WTC11 (cell line): ENCODE measurements at regions not wholly inside any gene's neighbourhood (a gene's known extent, or its start where the extent isn't known, plus 50 kb on each side); places are given as distances from the start of the nearest gene placed in this dataset.
"Not testable (repeated sequence)": the region's sequence is repeated elsewhere in the genome, so short reads cannot be mapped to it uniquely, and the experiment has no call there.

Source experiments
- ATAC-seq: fragments of 200-7000 bp; cut with Tn5 transposase; 2 replicates; pipeline ENCODE4 v1.10.0; 2021; ENCODE audit warnings: mild to moderate bottlenecking, moderate library complexity
- CTCF ChIA-PET: fragments of 300-600 bp; sonication (Branson Sonifier 250); formaldehyde crosslinking; loops from one replicate; lab custom pipeline; 2021; ENCODE audit warnings: antibody characterized with exemption; lab: Charles Lee
- POLR2A ChIA-PET: fragments of 350-600 bp; sonication (Branson Sonifier 250); formaldehyde crosslinking; loops from one replicate; lab custom pipeline; 2021; ENCODE audit warnings: antibody characterized with exemption; lab: Charles Lee
- DNase-seq: peaks from one replicate; pipeline ENCODE4 v3.0.0; 2021; ENCODE audit warnings: low spot score
- H3K27ac Mint-ChIP-seq: 2 replicates; pipeline ENCODE4 v1.8.0; 2021; ENCODE audit warnings: mixed read lengths
- H3K27me3 Mint-ChIP-seq: 2 replicates; pipeline ENCODE4 v1.8.0; 2021; ENCODE audit warnings: low read depth, mild to moderate bottlenecking, moderate library complexity, mixed read lengths
- H3K36me3 Mint-ChIP-seq: 2 replicates; pipeline ENCODE4 v1.8.0; 2021; ENCODE audit warnings: mixed read lengths
- H3K4me1 Mint-ChIP-seq: 2 replicates; pipeline ENCODE4 v1.8.0; 2022; ENCODE audit warnings: mixed read lengths
- H3K4me3 Mint-ChIP-seq: 2 replicates; pipeline ENCODE4 v1.8.0; 2021; ENCODE audit warnings: mild to moderate bottlenecking, moderate library complexity, mixed read lengths
- H3K9me3 Mint-ChIP-seq: 2 replicates; pipeline ENCODE4 v1.8.0; 2021; ENCODE audit warnings: mixed read lengths
- ATF2 ChIP-seq: sonication (generic); formaldehyde crosslinking; IDR thresholded peaks from 2 replicates; pipeline ENCODE4 v1.8.1; 2022; ENCODE audit warnings: low read depth, missing genetic modification reagents, borderline replicate concordance
- E2F5 ChIP-seq: sonication (generic); formaldehyde crosslinking; IDR thresholded peaks from 2 replicates; pipeline ENCODE4 v1.8.1; 2022; ENCODE audit warnings: mild to moderate bottlenecking, moderate library complexity, missing genetic modification reagents
- ERG ChIP-seq: fragments of 250-450 bp; sonication (Bioruptor Pico); IDR thresholded peaks from 2 replicates; pipeline ENCODE4 v1.8.0; 2021; ENCODE audit warnings: mild to moderate bottlenecking
- ESRRA ChIP-seq: sonication (generic); formaldehyde crosslinking; IDR thresholded peaks from 2 replicates; pipeline ENCODE4 v1.8.1; 2022; ENCODE audit warnings: mild to moderate bottlenecking, missing genetic modification reagents, borderline replicate concordance
- FOXP4 ChIP-seq: sonication (generic); formaldehyde crosslinking; IDR thresholded peaks from 2 replicates; pipeline ENCODE4 v1.8.0; 2022; ENCODE audit warnings: mild to moderate bottlenecking, missing genetic modification reagents
- NR2C2 ChIP-seq: sonication (generic); formaldehyde crosslinking; IDR thresholded peaks from 2 replicates; pipeline ENCODE4 v1.8.0; 2022; ENCODE audit warnings: mild to moderate bottlenecking, missing genetic modification reagents
- OVOL2 ChIP-seq: fragments of 250-450 bp; sonication (Bioruptor Pico); IDR thresholded peaks from 2 replicates; pipeline ENCODE4 v1.9.0; 2021; ENCODE audit warnings: mild to moderate bottlenecking, borderline replicate concordance
- TEAD4 ChIP-seq: sonication (generic); formaldehyde crosslinking; IDR thresholded peaks from 2 replicates; pipeline ENCODE4 v1.8.0; 2022; ENCODE audit warnings: mild to moderate bottlenecking, missing genetic modification reagents
- TP53 ChIP-seq: sonication (generic); formaldehyde crosslinking; IDR thresholded peaks from 2 replicates; pipeline ENCODE4 v1.8.1; 2023; ENCODE audit warnings: mild to moderate bottlenecking, missing genetic modification reagents
- USF1 ChIP-seq: sonication (generic); formaldehyde crosslinking; IDR thresholded peaks from 2 replicates; pipeline ENCODE4 v1.8.0; 2022; ENCODE audit warnings: mild to moderate bottlenecking, missing genetic modification reagents
- ZNF416 ChIP-seq: fragments of 250-450 bp; sonication (Bioruptor Pico); IDR thresholded peaks from 2 replicates; pipeline ENCODE4 v1.9.0; 2021; ENCODE audit warnings: mild to moderate bottlenecking, inconsistent platforms
- ZNF423 ChIP-seq: fragments of 250-450 bp; sonication (Bioruptor Pico); IDR thresholded peaks from 2 replicates; pipeline ENCODE4 v2.1.2; 2022; ENCODE audit warnings: mild to moderate bottlenecking, moderate library complexity
- ZSCAN18 ChIP-seq: fragments of 250-450 bp; sonication (Bioruptor Pico); IDR thresholded peaks from 2 replicates; pipeline ENCODE4 v2.1.2; 2022; ENCODE audit warnings: mild to moderate bottlenecking, moderate library complexity

- no peak for TF ChIP-seq ZSCAN18 (CRISPR knock-in tag)
- TF ChIP-seq ATF2 (CRISPR knock-in tag), result no peak
- no peak for TF ChIP-seq TP53 (CRISPR knock-in tag)
- TF ChIP-seq ZNF416 (CRISPR knock-in tag), result no peak
- TF ChIP-seq FOXP4 (CRISPR knock-in tag), result no peak
- TF ChIP-seq ERG (CRISPR knock-in tag), result no peak
- TF ChIP-seq OVOL2 (CRISPR knock-in tag), result no peak
- TF ChIP-seq ZNF423 (CRISPR knock-in tag), result no peak
- TF ChIP-seq NR2C2 (CRISPR knock-in tag), result no peak
- no peak for TF ChIP-seq ESRRA (CRISPR knock-in tag)
- TF ChIP-seq E2F5, result no peak
- no peak for TF ChIP-seq TEAD4 (CRISPR knock-in tag)
- no peak for TF ChIP-seq USF1 (CRISPR knock-in tag)
- H3K9me3 Mint-ChIP-seq, result no peaks in the 10 kb centered on the region
- no peaks in the 10 kb centered on the region for H3K36me3 Mint-ChIP-seq
- H3K4me1 Mint-ChIP-seq, result peaks cover 12% of the 10 kb centered on the region
- CTCF ChIA-PET, result no interaction called here
- ATAC-seq (no peak), DNase-seq (no peak)
- POLR2A ChIA-PET, result no interaction called here
- H3K27me3 Mint-ChIP-seq, result peaks cover 3% of the 10 kb centered on the region; the same call in 1 of the 2 replicates
- no peak overlapping the region for H3K27ac Mint-ChIP-seq
- H3K4me3 Mint-ChIP-seq, result no peak overlapping the region
Measured at GRCh38 chr2:113376253-113376912, 61.1 kb upstream of the ZNG1B start.

- ATAC-seq, POLR2A ChIA-PET, H3K9me3 Mint-ChIP-seq, H3K27me3 Mint-ChIP-seq, CTCF ChIA-PET, H3K4me3 Mint-ChIP-seq, DNase-seq, H3K36me3 Mint-ChIP-seq, H3K27ac Mint-ChIP-seq: not testable (repeated sequence)
- peaks cover 12% of the 10 kb centered on the region for H3K4me1 Mint-ChIP-seq
Measured at GRCh38 chr2:113374857-113375256, 62.6 kb upstream of the ZNG1B start.

GRCh38 chr2:113372258-113372834, 65.1 kb upstream of the ZNG1B start:
- POLR2A ChIA-PET, H3K9me3 Mint-ChIP-seq, CTCF ChIA-PET, H3K4me3 Mint-ChIP-seq, H3K4me1 Mint-ChIP-seq, H3K36me3 Mint-ChIP-seq, H3K27ac Mint-ChIP-seq, H3K27me3 Mint-ChIP-seq: not testable (repeated sequence)
- peak; percentile 66 for ATAC-seq
- DNase-seq, result peak; percentile 18
